Caki2 (cell line): ENCODE measurements at regions not wholly inside any gene's neighbourhood (a gene's known extent, or its start where the extent isn't known, plus 50 kb on each side); places are given as distances from the start of the nearest gene placed in this dataset.

Source experiments
- DNase-seq: peaks from one replicate; pipeline ENCODE4 v3.0.0-alpha.2; 2015; ENCODE audit warnings: low read depth
- in situ Hi-C: cut with HindIII; loops from 2 replicates; pipeline ENCODE4 v1.10.0; 2016; ENCODE audit warnings: low sequenced_read_pairs, low pct_unique_long_range_greater_than_20kb, mixed read lengths

GRCh38 chr12:64995816-64996215 is 125.3 kb downstream of the WIF1 start:
- DNase-seq = no peak
- in situ Hi-C loops = no loop called here

- DNase-seq = no peak
- in situ Hi-C loops = no loop called here
Observed at GRCh38 chr12:64997858-64998257, 123.2 kb downstream of the WIF1 start.

GRCh38 chr12:64998371-64999147 is 122.5 kb downstream of the WIF1 start:
- in situ Hi-C loops = no loop called here
- DNase-seq = no peak

- in situ Hi-C loops = no loop called here
- no peak for DNase-seq
Observed at GRCh38 chr12:64999148-64999425, 122.0 kb downstream of the WIF1 start.
